Loucy (cell line): ENCODE measurements at regions not wholly inside any gene's neighbourhood (a gene's known extent, or its start where the extent isn't known, plus 50 kb on each side); places are given as distances from the start of the nearest gene placed in this dataset.

Experiments
- CTCF ChIP-seq: fragments of 200-600 bp; sonication (generic); conservative IDR thresholded peaks from 2 replicates; pipeline ENCODE4 v1.5.1; 2014; ENCODE audit warnings: mild to moderate bottlenecking, antibody characterized with exemption, low read length
- EZH2phosphoT487 ChIP-seq: fragments of 200-600 bp; IDR thresholded peaks from 2 replicates; pipeline ENCODE4 v1.6.1; 2018; ENCODE audit warnings: antibody characterized with exemption, mild to moderate bottlenecking, moderate library complexity, borderline replicate concordance

- TF ChIP-seq CTCF (no peak), EZH2phosphoT487 (no peak)
Observed at GRCh38 chr15:87207990-87208580, 1048.5 kb downstream of the NTRK3 start.
